ENCODE measurements at regions not wholly inside any gene's neighbourhood (a gene's known extent, or its start where the extent isn't known, plus 50 kb on each side); places are given as distances from the start of the nearest gene placed in this dataset.

- no peak for DNase-seq (ENCODE audit: low read depth, low spot score)
- no peak overlapping the region for H3K4me3 ChIP-seq (ENCODE audit: low read length)
Observed at GRCh38 chr12:115212356-115212755, 528.4 kb upstream of the TBX3 start.

GRCh38 chr12:115210533-115211252 lies 526.7 kb upstream of the TBX3 start:
- H3K4me3 ChIP-seq (ENCODE audit: low read length) = no peak overlapping the region
- no peak for DNase-seq (ENCODE audit: low read depth, low spot score)

GRCh38 chr12:115209230-115209629 lies 525.3 kb upstream of the TBX3 start:
- DNase-seq (ENCODE audit: low read depth, low spot score) = no peak
- H3K4me3 ChIP-seq (ENCODE audit: low read length) = no peak overlapping the region

GRCh38 chr12:115208098-115208497 lies 524.1 kb upstream of the TBX3 start:
- no peak overlapping the region for H3K4me3 ChIP-seq (ENCODE audit: low read length)
- no peak for DNase-seq (ENCODE audit: low read depth, low spot score)

GRCh38 chr12:115207216-115207915 lies 523.4 kb upstream of the TBX3 start:
- no peak for DNase-seq (ENCODE audit: low read depth, low spot score)
- H3K4me3 ChIP-seq (ENCODE audit: low read length) = no peak overlapping the region

GRCh38 chr12:115206801-115207200 lies 522.8 kb upstream of the TBX3 start:
- no peak for DNase-seq (ENCODE audit: low read depth, low spot score)
- H3K4me3 ChIP-seq (ENCODE audit: low read length) = no peak overlapping the region

GRCh38 chr12:115205755-115206308 lies 521.9 kb upstream of the TBX3 start:
- DNase-seq (ENCODE audit: low read depth, low spot score) = no peak
- H3K4me3 ChIP-seq (ENCODE audit: low read length) = no peak overlapping the region

- H3K4me3 ChIP-seq (ENCODE audit: low read length) = no peak overlapping the region
- DNase-seq (ENCODE audit: low read depth, low spot score) = no peak
Observed at GRCh38 chr12:115204957-115205754, 521.2 kb upstream of the TBX3 start.

- H3K4me3 ChIP-seq (ENCODE audit: low read length) = no peak overlapping the region
- DNase-seq (ENCODE audit: low read depth, low spot score) = no peak
Observed at GRCh38 chr12:115203701-115204100, 519.7 kb upstream of the TBX3 start.

GRCh38 chr12:115201966-115202365 lies 518.0 kb upstream of the TBX3 start:
- no peak for DNase-seq (ENCODE audit: low read depth, low spot score)
- H3K4me3 ChIP-seq (ENCODE audit: low read length) = no peak overlapping the region

- no peak for DNase-seq (ENCODE audit: low read depth, low spot score)
Observed at GRCh38 chr12:115199831-115200230, 515.9 kb upstream of the TBX3 start.

GRCh38 chr12:115194857-115195256 lies 510.9 kb upstream of the TBX3 start:
- no peak overlapping the region for H3K4me3 ChIP-seq (ENCODE audit: low read length)
- DNase-seq (ENCODE audit: low read depth, low spot score) = no peak

More at GRCh38 chr12:115199831-115200230, 515.9 kb upstream of the TBX3 start:
- no peak overlapping the region for H3K4me3 ChIP-seq (ENCODE audit: low read length)

GRCh38 chr12:115194448-115194847 lies 510.5 kb upstream of the TBX3 start:
- no peak overlapping the region for H3K4me3 ChIP-seq (ENCODE audit: low read length)
- no peak for DNase-seq (ENCODE audit: low read depth, low spot score)

- H3K4me3 ChIP-seq (ENCODE audit: low read length) = no peak overlapping the region
- no peak for DNase-seq (ENCODE audit: low read depth, low spot score)
Observed at GRCh38 chr12:115191342-115191741, 507.4 kb upstream of the TBX3 start.

GRCh38 chr12:115190010-115190770 lies 506.2 kb upstream of the TBX3 start:
- no peak for DNase-seq (ENCODE audit: low read depth, low spot score)

GRCh38 chr12:115185506-115185905 lies 501.5 kb upstream of the TBX3 start:
- H3K4me3 ChIP-seq (ENCODE audit: low read length) = no peak overlapping the region
- no peak for DNase-seq (ENCODE audit: low read depth, low spot score)

More at GRCh38 chr12:115190010-115190770, 506.2 kb upstream of the TBX3 start:
- no peak overlapping the region for H3K4me3 ChIP-seq (ENCODE audit: low read length)

GRCh38 chr12:115183752-115184151 lies 499.8 kb upstream of the TBX3 start:
- DNase-seq (ENCODE audit: low read depth, low spot score) = no peak
- no peak overlapping the region for H3K4me3 ChIP-seq (ENCODE audit: low read length)

- no peak for DNase-seq (ENCODE audit: low read depth, low spot score)
- H3K4me3 ChIP-seq (ENCODE audit: low read length) = no peak overlapping the region
Observed at GRCh38 chr12:115177899-115178298, 493.9 kb upstream of the TBX3 start.

All from Jurkat, Clone E6-1 (cell line).